HCT116 (cell line): ENCODE measurements at regions not wholly inside any gene's neighbourhood (a gene's known extent, or its start where the extent isn't known, plus 50 kb on each side); places are given as distances from the start of the nearest gene placed in this dataset.

Experiments used
- ATAC-seq: fragments of 200-7000 bp; cut with Tn5 transposase; 2 replicates; pipeline ENCODE4 v1.9.1; 2020; ENCODE audit warnings: mild to moderate bottlenecking, moderate library complexity
- BruUV-seq: library from RNA; stranded (reverse); fragments of 400-500 nt; replicated peaks from 2 replicates; lab custom pipeline; 2021; lab: Mats Ljungman, UMichigan
- CTCF ChIA-PET: fragments of 300-600 bp; sonication (Branson Sonifier 250); formaldehyde crosslinking; loops from one replicate; lab custom pipeline; 2021; ENCODE audit warnings: antibody characterized with exemption; lab: Charles Lee
- POLR2A ChIA-PET: fragments of 300-600, 350-600 bp; sonication (Branson Sonifier 250); formaldehyde crosslinking; loops from one replicate; lab custom pipeline; 2021; ENCODE audit warnings: antibody characterized with exemption; lab: Charles Lee
- RAD21 ChIA-PET, 2 experiments: fragments of 300-600 bp; sonication (Branson Sonifier 250); formaldehyde crosslinking; loops; one replicate each; lab custom pipeline; 2023; ENCODE audit warnings: low total read pairs in 2 of 2; ENCODE audit not compliant: uncharacterized antibody in 2 of 2, unreplicated experiment in 2 of 2, low non-redundant PET in 1 of 2; lab: Charles Lee
- DNase-seq: peaks from one replicate; pipeline ENCODE4 v3.0.0-alpha.2; 2010; ENCODE audit warnings: low read depth, low spot score
- H2AFZ ChIP-seq: fragments of 200-600 bp; shearing (Covaris generic), sonication (generic); 2 replicates; pipeline ENCODE4 v1.6.1; 2017; ENCODE audit warnings: low read depth, mixed run types, mixed read lengths, antibody characterized with exemption, low read length; ENCODE audit not compliant: poor library complexity, severe bottlenecking
- H3K27ac ChIP-seq: 2 replicates; pipeline ENCODE4 v1.5.1; 2012; ENCODE audit warnings: low read depth, low read length
- H3K27me3 ChIP-seq: fragments of 200-600 bp; sonication (generic); 2 replicates; pipeline ENCODE4 v1.6.1; 2016; ENCODE audit warnings: mixed run types, low read length, mixed read lengths; ENCODE audit not compliant: insufficient read depth
- H3K36me3 ChIP-seq, 2 experiments: fragments of 200-500 bp in 1 of 2; fragments of 200-600 bp in 1 of 2; sonication (Bioruptor generic) in 1 of 2; sonication (generic) in 1 of 2; 2 replicates each; pipeline versions ENCODE4 v1.5.1 to v1.6.1; 2014 to 2016; ENCODE audit warnings: low read length in 2 of 2, inconsistent platforms in 1 of 2, mixed read lengths in 1 of 2, mixed run types in 1 of 2; ENCODE audit not compliant: insufficient read depth in 2 of 2, control insufficient read depth in 1 of 2
- H3K4me1 ChIP-seq, 2 experiments: fragments of 200-600 bp in 1 of 2; sonication (generic) in 1 of 2; 2 replicates each; pipeline versions ENCODE4 v1.5.1 to v1.6.1; 2012 to 2017; ENCODE audit warnings: low read length in 2 of 2, inconsistent platforms in 1 of 2, mild to moderate bottlenecking in 1 of 2, mixed read lengths in 1 of 2, mixed run types in 1 of 2, moderate library complexity in 1 of 2; ENCODE audit not compliant: insufficient read depth in 2 of 2, control insufficient read depth in 1 of 2
- H3K4me2 ChIP-seq: fragments of 200-600 bp; sonication (generic); 2 replicates; pipeline ENCODE4 v1.6.1; 2017; ENCODE audit warnings: mixed run types, low read length, mixed read lengths
- H3K4me3 ChIP-seq, 2 experiments: fragments of 200-600 bp in 1 of 2; sonication (generic) in 1 of 2; replicated peaks in 1 of 2; 2 replicates each; pipeline ENCODE4 v1.5.1; 2011 to 2016; ENCODE audit warnings: low read length in 2 of 2, control low read depth in 1 of 2, low read depth in 1 of 2, mild to moderate bottlenecking in 1 of 2, mixed read lengths in 1 of 2, mixed run types in 1 of 2
- H3K79me2 ChIP-seq: fragments of 200-600 bp; sonication (generic); 2 replicates; pipeline ENCODE4 v1.6.1; 2017; ENCODE audit warnings: mild to moderate bottlenecking, mixed run types, low read length, moderate library complexity, mixed read lengths; ENCODE audit not compliant: insufficient read depth
- H3K9ac ChIP-seq: fragments of 200-600 bp; sonication (generic); 2 replicates; pipeline ENCODE4 v1.6.1; 2016; ENCODE audit warnings: low read length, mixed read lengths
- H3K9me2 ChIP-seq: fragments of 200-600 bp; sonication (generic), shearing (Covaris generic); 2 replicates; pipeline ENCODE4 v1.6.1; 2017; ENCODE audit warnings: mixed run types, mild to moderate bottlenecking, moderate library complexity; ENCODE audit not compliant: insufficient read depth
- H3K9me3 ChIP-seq, 2 experiments: fragments of 200-500 bp in 1 of 2; fragments of 200-600 bp in 1 of 2; sonication (Bioruptor generic) in 1 of 2; sonication (generic) in 1 of 2; 2 replicates each; pipeline ENCODE4 v1.6.1; 2014 to 2017; ENCODE audit warnings: low read length in 2 of 2, mixed read lengths in 2 of 2, inconsistent platforms in 1 of 2, low read depth in 1 of 2, mild to moderate bottlenecking in 1 of 2, mixed run types in 1 of 2, moderate library complexity in 1 of 2; ENCODE audit not compliant: control insufficient read depth in 1 of 2, insufficient read depth in 1 of 2
- H4K20me1 ChIP-seq: fragments of 200-600 bp; sonication (generic), shearing (Covaris generic); 2 replicates; pipeline ENCODE4 v1.6.1; 2017; ENCODE audit warnings: mixed run types, mild to moderate bottlenecking, moderate library complexity; ENCODE audit not compliant: insufficient read depth
- ATF3 ChIP-seq: IDR thresholded peaks from 2 replicates; pipeline ENCODE4 v1.6.1; 2012
- CEBPB ChIP-seq: IDR thresholded peaks from 2 replicates; pipeline ENCODE4 v1.6.1; 2012; ENCODE audit warnings: low read depth
- CTCF ChIP-seq, 3 experiments: fragments of 200-600 bp in 1 of 3; sonication (generic) in 1 of 3; IDR thresholded peaks in 2 of 3; conservative IDR thresholded peaks in 1 of 3; 2 replicates each; pipeline ENCODE4 v1.5.1; 2012 to 2017; ENCODE audit warnings: low read depth in 2 of 3, low read length in 2 of 3, antibody characterized with exemption in 1 of 3, borderline replicate concordance in 1 of 3, control low read depth in 1 of 3, mild to moderate bottlenecking in 1 of 3, mixed read lengths in 1 of 3, mixed run types in 1 of 3, moderate library complexity in 1 of 3; ENCODE audit not compliant: insufficient read depth in 1 of 3
- FOSL1 ChIP-seq: IDR thresholded peaks from 2 replicates; pipeline ENCODE4 v1.6.1; 2012; ENCODE audit warnings: low read depth
- MAX ChIP-seq: IDR thresholded peaks from 2 replicates; pipeline ENCODE4 v1.6.1; 2012
- REST ChIP-seq: IDR thresholded peaks from 2 replicates; pipeline ENCODE4 v1.6.1; 2012; ENCODE audit warnings: low read depth
- SIN3A ChIP-seq: IDR thresholded peaks from 2 replicates; pipeline ENCODE4 v1.6.1; 2012; ENCODE audit warnings: low read depth
- ZBTB33 ChIP-seq: IDR thresholded peaks from 2 replicates; pipeline ENCODE4 v1.6.1; 2011; ENCODE audit warnings: mild to moderate bottlenecking, low read length, moderate library complexity; ENCODE audit not compliant: insufficient replicate concordance; ENCODE audit errors: extremely low read depth
- intact Hi-C: fragments of 100-400 bp; cut with micrococcal nuclease; formaldehyde crosslinking; loops from 2 replicates; pipeline ENCODE4 v1.10.0; 2022

GRCh38 chrX:16005917-16006316 lies 117.4 kb upstream of the GRPR start:
- no peak for ATAC-seq
- TF ChIP-seq CTCF (IDR thresholded peaks at IDR 0.05 in 2 of 3, conservative IDR thresholded peaks at IDR 0.05 in 1 of 3; ENCODE audit: borderline replicate concordance in 1 of 3, insufficient read depth in 1 of 3, low read depth in 2 of 3, low read length in 2 of 3) = no peak
- TF ChIP-seq, all 23 proteins: peak for 0

GRCh38 chrX:16002185-16002584 lies 121.2 kb upstream of the GRPR start:
- BruUV-seq = no TSS peak
- no peaks in the 10 kb centered on the region for H3K9me2 ChIP-seq
- H3K9me3 ChIP-seq = no peaks in the 10 kb centered on the region
- no peak for DNase-seq
- H3K27ac ChIP-seq = no peak overlapping the region
- intact Hi-C loops = no loop called here
- no peak for ATAC-seq
- H3K4me3 ChIP-seq = no peak overlapping the region
- H4K20me1 ChIP-seq = no peaks in the 10 kb centered on the region
- H3K9ac ChIP-seq = no peak overlapping the region
- no peaks in the 10 kb centered on the region for H3K36me3 ChIP-seq
- no peak overlapping the region for H2AFZ ChIP-seq
- no peaks in the 10 kb centered on the region for H3K27me3 ChIP-seq
- no peak overlapping the region for H3K4me2 ChIP-seq
- POLR2A ChIA-PET = no interaction called here
- H3K4me1 ChIP-seq = no peaks in the 10 kb centered on the region
- CTCF ChIA-PET = no interaction called here
- RAD21 ChIA-PET = no interaction called here
- no peaks in the 10 kb centered on the region for H3K79me2 ChIP-seq
- TF ChIP-seq MAX (no peak), CEBPB (no peak), REST (no peak), ZBTB33 (no peak), ATF3 (no peak), FOSL1 (no peak), CTCF (IDR thresholded peaks at IDR 0.05 in 2 of 3, conservative IDR thresholded peaks at IDR 0.05 in 1 of 3; ENCODE audit: borderline replicate concordance in 1 of 3, insufficient read depth in 1 of 3, low read depth in 2 of 3, low read length in 2 of 3) (no peak), SIN3A (no peak)

More at GRCh38 chrX:16005917-16006316, 117.4 kb upstream of the GRPR start:
- H3K4me1 ChIP-seq = no peaks in the 10 kb centered on the region
- no peak overlapping the region for H3K27ac ChIP-seq
- ChIA-PET RAD21 (no interaction called here), POLR2A (no interaction called here), CTCF (no interaction called here)
- intact Hi-C loops = no loop called here
- no peaks in the 10 kb centered on the region for H3K27me3 ChIP-seq
- no peak overlapping the region for H3K4me3 ChIP-seq
- no peaks in the 10 kb centered on the region for H3K9me2 ChIP-seq
- DNase-seq = no peak
- no peaks in the 10 kb centered on the region for H3K79me2 ChIP-seq
- H3K9me3 ChIP-seq = no peaks in the 10 kb centered on the region
- H3K4me2 ChIP-seq = no peak overlapping the region
- H2AFZ ChIP-seq = no peak overlapping the region
- no peaks in the 10 kb centered on the region for H4K20me1 ChIP-seq
- H3K36me3 ChIP-seq = no peaks in the 10 kb centered on the region
- BruUV-seq = no TSS peak
- no peak overlapping the region for H3K9ac ChIP-seq
